Peyer's patch (tissue), 4 donors: ENCODE measurements at regions not wholly inside any gene's neighbourhood (a gene's known extent, or its start where the extent isn't known, plus 50 kb on each side); places are given as distances from the start of the nearest gene placed in this dataset.

Experiments used
- CTCF ChIP-seq, 6 experiments: fragments of 450-650 bp in 4 of 6; fragments of 200-600 bp in 2 of 6; sonication (generic) in 1 of 6; IDR thresholded peaks; one replicate each; pipeline ENCODE4 v1.5.1; 2017 to 2019; ENCODE audit warnings: antibody characterized with exemption in 6 of 6, mild to moderate bottlenecking in 3 of 6, moderate library complexity in 1 of 6
- POLR2A ChIP-seq, 2 donors: fragments of 450-650 bp; IDR thresholded peaks; one replicate each; pipeline ENCODE4 v1.5.1; 2017; ENCODE audit warnings: antibody characterized with exemption in 2 of 2, mild to moderate bottlenecking in 2 of 2, moderate library complexity in 2 of 2

- TF ChIP-seq POLR2A (IDR thresholded peaks at IDR 0.05), result no peak
- no peak for TF ChIP-seq CTCF (IDR thresholded peaks at IDR 0.05)
Measured at GRCh38 chr16:61261315-61261714, 774.9 kb downstream of the CDH8 start.
